HepG2 (cell line): ENCODE measurements at regions not wholly inside any gene's neighbourhood (a gene's known extent, or its start where the extent isn't known, plus 50 kb on each side); places are given as distances from the start of the nearest gene placed in this dataset.

Experiments used
- AHR ChIP-seq: IDR thresholded peaks from 2 replicates; pipeline ENCODE4 v1.6.1; 2018; ENCODE audit warnings: missing genetic modification reagents, missing compliant biosample characterization
- CTCF ChIP-seq: sonication (generic); formaldehyde crosslinking; IDR thresholded peaks from 2 replicates; pipeline ENCODE4 v1.5.0; 2020; ENCODE audit warnings: mild to moderate bottlenecking, missing genetic modification reagents, moderate library complexity
- FIP1L1 ChIP-seq: fragments of 200-400 bp; formaldehyde crosslinking; IDR thresholded peaks from 2 replicates; pipeline ENCODE4 v1.6.1; 2018; ENCODE audit warnings: low read depth, mild to moderate bottlenecking, low read length, moderate library complexity, borderline replicate concordance; ENCODE audit not compliant: insufficient read depth
- NAIF1 ChIP-seq: sonication (generic); formaldehyde crosslinking; IDR thresholded peaks from 2 replicates; pipeline ENCODE4 v1.5.0; 2020; ENCODE audit warnings: mild to moderate bottlenecking, missing genetic modification reagents, borderline replicate concordance
- NR0B2 ChIP-seq: sonication (generic); formaldehyde crosslinking; IDR thresholded peaks from 2 replicates; pipeline ENCODE4 v1.4.0; 2020; ENCODE audit warnings: mild to moderate bottlenecking, missing genetic modification reagents
- SMAD3 ChIP-seq: sonication (generic); formaldehyde crosslinking; IDR thresholded peaks from 2 replicates; pipeline ENCODE4 v1.4.0; 2020; ENCODE audit warnings: missing genetic modification reagents
- TERF1 ChIP-seq: sonication (generic); formaldehyde crosslinking; IDR thresholded peaks from 2 replicates; pipeline ENCODE4 v1.8.0; 2022; ENCODE audit warnings: mild to moderate bottlenecking, missing genetic modification reagents, moderate library complexity
- ZNF142 ChIP-seq: sonication (generic); formaldehyde crosslinking; IDR thresholded peaks from 2 replicates; pipeline ENCODE4 v1.4.0; 2020; ENCODE audit warnings: missing genetic modification reagents
- ZNF614 ChIP-seq: IDR thresholded peaks from 2 replicates; pipeline ENCODE4 v1.6.1; 2018; ENCODE audit warnings: missing biosample characterization, missing genetic modification reagents, inconsistent platforms, borderline replicate concordance
- TF ChIP-seq, protein P1 (sequence below): sonication (generic); formaldehyde crosslinking; IDR thresholded peaks from 2 replicates; pipeline ENCODE4; 2020; ENCODE audit warnings: missing genetic modification reagents, mild to moderate bottlenecking, borderline replicate concordance
- TF ChIP-seq, protein P2 (sequence below): sonication (generic); formaldehyde crosslinking; IDR thresholded peaks from 2 replicates; pipeline ENCODE4 v1.8.1; 2023; ENCODE audit warnings: missing genetic modification reagents, inconsistent platforms, borderline replicate concordance

GRCh38 chr18:24656551-24657443 lies 196.4 kb downstream of the HRH4 start (continued):
- TF ChIP-seq ZNF142 (CRISPR knock-in tag) = no peak
- TF ChIP-seq, protein P1, sequence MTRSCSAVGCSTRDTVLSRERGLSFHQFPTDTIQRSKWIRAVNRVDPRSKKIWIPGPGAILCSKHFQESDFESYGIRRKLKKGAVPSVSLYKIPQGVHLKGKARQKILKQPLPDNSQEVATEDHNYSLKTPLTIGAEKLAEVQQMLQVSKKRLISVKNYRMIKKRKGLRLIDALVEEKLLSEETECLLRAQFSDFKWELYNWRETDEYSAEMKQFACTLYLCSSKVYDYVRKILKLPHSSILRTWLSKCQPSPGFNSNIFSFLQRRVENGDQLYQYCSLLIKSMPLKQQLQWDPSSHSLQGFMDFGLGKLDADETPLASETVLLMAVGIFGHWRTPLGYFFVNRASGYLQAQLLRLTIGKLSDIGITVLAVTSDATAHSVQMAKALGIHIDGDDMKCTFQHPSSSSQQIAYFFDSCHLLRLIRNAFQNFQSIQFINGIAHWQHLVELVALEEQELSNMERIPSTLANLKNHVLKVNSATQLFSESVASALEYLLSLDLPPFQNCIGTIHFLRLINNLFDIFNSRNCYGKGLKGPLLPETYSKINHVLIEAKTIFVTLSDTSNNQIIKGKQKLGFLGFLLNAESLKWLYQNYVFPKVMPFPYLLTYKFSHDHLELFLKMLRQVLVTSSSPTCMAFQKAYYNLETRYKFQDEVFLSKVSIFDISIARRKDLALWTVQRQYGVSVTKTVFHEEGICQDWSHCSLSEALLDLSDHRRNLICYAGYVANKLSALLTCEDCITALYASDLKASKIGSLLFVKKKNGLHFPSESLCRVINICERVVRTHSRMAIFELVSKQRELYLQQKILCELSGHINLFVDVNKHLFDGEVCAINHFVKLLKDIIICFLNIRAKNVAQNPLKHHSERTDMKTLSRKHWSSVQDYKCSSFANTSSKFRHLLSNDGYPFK (CRISPR knock-in tag) = no peak
- no peak for TF ChIP-seq CTCF (CRISPR knock-in tag)
- no peak for TF ChIP-seq AHR (CRISPR knock-in tag)
- TF ChIP-seq, protein P2, sequence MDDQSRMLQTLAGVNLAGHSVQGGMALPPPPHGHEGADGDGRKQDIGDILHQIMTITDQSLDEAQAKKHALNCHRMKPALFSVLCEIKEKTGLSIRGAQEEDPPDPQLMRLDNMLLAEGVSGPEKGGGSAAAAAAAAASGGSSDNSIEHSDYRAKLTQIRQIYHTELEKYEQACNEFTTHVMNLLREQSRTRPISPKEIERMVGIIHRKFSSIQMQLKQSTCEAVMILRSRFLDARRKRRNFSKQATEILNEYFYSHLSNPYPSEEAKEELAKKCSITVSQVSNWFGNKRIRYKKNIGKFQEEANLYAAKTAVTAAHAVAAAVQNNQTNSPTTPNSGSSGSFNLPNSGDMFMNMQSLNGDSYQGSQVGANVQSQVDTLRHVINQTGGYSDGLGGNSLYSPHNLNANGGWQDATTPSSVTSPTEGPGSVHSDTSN (CRISPR knock-in tag) = no peak
- no peak for TF ChIP-seq SMAD3
- no peak for TF ChIP-seq NR0B2 (CRISPR knock-in tag)
- no peak for TF ChIP-seq NAIF1 (CRISPR knock-in tag)
- TF ChIP-seq TERF1 (CRISPR knock-in tag) = no peak
- no peak for TF ChIP-seq ZNF614 (CRISPR knock-in tag)
- TF ChIP-seq FIP1L1 = no peak
- TF ChIP-seq, all 625 proteins: peak for 0
